AG09319 (cell line): ENCODE measurements at regions not wholly inside any gene's neighbourhood (a gene's known extent, or its start where the extent isn't known, plus 50 kb on each side); places are given as distances from the start of the nearest gene placed in this dataset.

Experiments used
- DNase-seq: peaks from one replicate; pipeline ENCODE4 v3.0.0-alpha.2; 2010; ENCODE audit warnings: low read depth; ENCODE audit errors: extremely low read depth
- TF ChIP-seq, protein P1 (sequence below): IDR thresholded peaks from 2 replicates; pipeline ENCODE4 v1.5.1; 2011; ENCODE audit warnings: low read depth, mild to moderate bottlenecking, inconsistent platforms, low read length, moderate library complexity

GRCh38 chr3:59136081-59136480 is 86.3 kb upstream of the CFAP20DC start:
- DNase-seq: no peak
- TF ChIP-seq, protein P1, sequence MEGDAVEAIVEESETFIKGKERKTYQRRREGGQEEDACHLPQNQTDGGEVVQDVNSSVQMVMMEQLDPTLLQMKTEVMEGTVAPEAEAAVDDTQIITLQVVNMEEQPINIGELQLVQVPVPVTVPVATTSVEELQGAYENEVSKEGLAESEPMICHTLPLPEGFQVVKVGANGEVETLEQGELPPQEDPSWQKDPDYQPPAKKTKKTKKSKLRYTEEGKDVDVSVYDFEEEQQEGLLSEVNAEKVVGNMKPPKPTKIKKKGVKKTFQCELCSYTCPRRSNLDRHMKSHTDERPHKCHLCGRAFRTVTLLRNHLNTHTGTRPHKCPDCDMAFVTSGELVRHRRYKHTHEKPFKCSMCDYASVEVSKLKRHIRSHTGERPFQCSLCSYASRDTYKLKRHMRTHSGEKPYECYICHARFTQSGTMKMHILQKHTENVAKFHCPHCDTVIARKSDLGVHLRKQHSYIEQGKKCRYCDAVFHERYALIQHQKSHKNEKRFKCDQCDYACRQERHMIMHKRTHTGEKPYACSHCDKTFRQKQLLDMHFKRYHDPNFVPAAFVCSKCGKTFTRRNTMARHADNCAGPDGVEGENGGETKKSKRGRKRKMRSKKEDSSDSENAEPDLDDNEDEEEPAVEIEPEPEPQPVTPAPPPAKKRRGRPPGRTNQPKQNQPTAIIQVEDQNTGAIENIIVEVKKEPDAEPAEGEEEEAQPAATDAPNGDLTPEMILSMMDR: no peak

DNA sequence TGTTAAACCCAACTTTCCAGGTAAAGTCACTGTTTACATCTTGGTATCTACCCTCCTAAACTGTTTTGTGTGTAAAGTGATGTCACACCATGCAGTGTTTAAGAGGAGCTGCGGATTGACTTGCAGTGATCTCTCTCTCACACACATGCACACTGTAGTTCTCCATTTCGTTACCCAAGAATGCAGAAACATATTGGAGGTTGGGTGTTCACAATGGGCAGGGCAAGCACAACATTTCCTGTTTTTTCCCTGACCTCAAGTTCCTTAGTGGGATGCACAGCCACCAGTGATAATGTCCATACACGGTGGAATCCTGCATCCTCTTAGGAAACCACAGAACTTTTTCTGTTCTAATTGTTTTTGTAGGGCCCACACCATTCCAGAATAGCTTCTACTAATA is 85.3 kb upstream of the CFAP20DC start:
- DNase-seq: no peak
- TF ChIP-seq, protein P1: no peak

DNA sequence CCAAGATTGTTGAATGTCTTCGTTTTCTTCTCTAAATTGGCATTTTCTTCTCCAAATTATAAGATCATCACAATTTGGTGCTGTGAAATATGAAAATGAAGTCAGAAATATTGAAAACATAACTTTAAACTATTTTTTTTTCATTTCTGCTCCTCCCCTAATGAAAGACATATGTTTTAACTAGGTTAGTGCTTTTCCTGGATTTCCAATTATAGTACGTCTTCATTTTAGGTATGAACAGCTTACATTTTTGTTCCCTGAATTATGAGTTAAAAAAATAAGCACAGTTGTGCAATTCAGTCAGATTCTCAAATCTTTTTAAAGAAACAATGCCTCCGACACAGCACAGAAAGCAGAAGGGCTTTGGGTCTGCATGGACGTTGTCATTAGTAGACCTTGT is 83.5 kb upstream of the CFAP20DC start:
- TF ChIP-seq, protein P1: no peak
- DNase-seq: no peak

DNA sequence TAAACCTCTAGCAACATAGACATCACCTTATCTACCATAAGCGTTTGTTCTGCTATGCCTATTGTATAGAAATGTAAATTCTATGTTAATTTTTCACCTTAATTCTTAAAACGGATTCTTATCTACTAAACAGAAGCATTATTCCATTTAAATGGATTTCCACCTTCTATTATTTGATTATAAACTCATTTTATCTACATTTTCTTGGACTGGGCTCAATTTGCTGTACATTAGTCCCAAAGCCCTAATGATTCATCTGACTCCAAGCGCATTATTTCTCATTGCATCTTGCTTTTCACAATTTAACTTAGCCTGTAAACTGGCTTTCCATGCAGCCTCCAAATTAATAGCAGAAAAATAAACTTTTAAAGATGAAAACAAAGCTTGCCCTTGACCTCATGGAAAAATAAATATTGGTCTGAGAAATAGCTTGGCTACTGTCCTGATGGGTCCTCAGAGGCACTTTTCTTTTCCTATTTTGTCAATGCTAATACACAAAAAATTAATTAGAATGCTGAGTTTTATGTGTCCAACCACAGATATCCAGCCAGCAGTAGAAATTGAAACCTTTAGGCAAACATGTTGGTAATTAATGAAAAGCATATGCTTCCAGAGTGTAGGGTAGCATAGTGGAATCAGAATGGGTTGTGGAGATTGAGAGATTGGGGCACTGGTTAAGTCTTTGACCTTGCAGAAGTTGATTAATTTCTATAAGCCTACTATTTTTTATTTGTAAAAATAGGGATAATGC is 81.4 kb upstream of the CFAP20DC start:
- peak; percentile 57 for DNase-seq
- TF ChIP-seq, protein P1: no peak

DNA sequence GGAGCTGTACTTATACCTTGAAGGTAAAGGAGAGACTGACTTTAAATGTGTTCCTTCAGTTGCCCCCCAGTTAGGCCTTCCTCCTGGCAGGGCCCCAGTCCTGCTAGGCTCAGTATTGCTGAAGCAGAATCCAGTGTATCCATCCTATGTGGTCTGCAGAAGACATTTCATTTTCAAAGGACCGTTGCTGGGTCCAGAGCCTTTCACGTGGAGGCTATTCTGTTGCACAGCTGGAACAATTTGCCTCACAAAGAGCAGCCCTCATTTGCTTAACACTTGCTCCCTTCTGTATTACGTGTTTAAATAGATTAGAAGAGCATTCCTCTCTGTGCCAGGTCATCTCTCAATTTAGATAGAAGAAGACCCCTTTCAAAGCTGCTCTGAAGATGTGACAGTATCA is 78.9 kb upstream of the CFAP20DC start:
- no peak for DNase-seq
- TF ChIP-seq, protein P1: no peak

GRCh38 chr3:59127071-59127470 is 77.2 kb upstream of the CFAP20DC start:
- TF ChIP-seq, protein P1: no peak
- no peak for DNase-seq

- TF ChIP-seq, protein P1: no peak
- DNase-seq: no peak
Observed at GRCh38 chr3:59126446-59126845, 76.6 kb upstream of the CFAP20DC start.
